Esophagus squamous epithelium (tissue), 5 donors: ENCODE measurements at regions not wholly inside any gene's neighbourhood (a gene's known extent, or its start where the extent isn't known, plus 50 kb on each side); places are given as distances from the start of the nearest gene placed in this dataset.

Experiments
- DNase-seq: peaks from one replicate; lab custom pipeline; 2025; lab: John Stamatoyannopoulos, UW
- H3K27ac ChIP-seq, 4 donors: fragments of 200-600 bp; sonication (generic); one replicate each; pipeline ENCODE4 v1.5.1; 2016 to 2019; ENCODE audit warnings: mild to moderate bottlenecking in 1 of 4
- H3K27me3 ChIP-seq, 4 donors: fragments of 200-600 bp; sonication (generic); 1 replicate in 3 of 4; 2 replicates in 1 of 4; pipeline versions ENCODE4 v1.5.1 to v1.6.0; 2017 to 2021; ENCODE audit warnings: antibody characterized with exemption in 1 of 4
- H3K36me3 ChIP-seq, 3 donors: fragments of 200-600 bp; sonication (generic); one replicate each; pipeline ENCODE4 v1.5.1; 2016 to 2019
- H3K4me1 ChIP-seq, 3 donors: fragments of 200-600 bp; sonication (generic); one replicate each; pipeline ENCODE4 v1.5.1; 2017 to 2019
- H3K4me3 ChIP-seq, 4 donors: fragments of 200-600 bp; sonication (generic); 1 replicate in 3 of 4; 2 replicates in 1 of 4; pipeline ENCODE4 v1.5.1; 2016 to 2019; ENCODE audit warnings: mild to moderate bottlenecking in 2 of 4, moderate library complexity in 1 of 4
- H3K9me3 ChIP-seq, 3 donors: fragments of 200-600 bp; sonication (generic); one replicate each; pipeline ENCODE4 v1.5.1; 2016 to 2019
- CTCF ChIP-seq, 6 experiments: fragments of 450-650 bp in 4 of 6; fragments of 200-600 bp in 2 of 6; sonication (generic) in 2 of 6; IDR thresholded peaks; one replicate each; pipeline ENCODE4 v1.5.1; 2016 to 2019; ENCODE audit warnings: antibody characterized with exemption in 6 of 6, mild to moderate bottlenecking in 4 of 6, moderate library complexity in 4 of 6
- POLR2A ChIP-seq, 4 donors: fragments of 450-650 bp; IDR thresholded peaks; one replicate each; pipeline ENCODE4 v1.6.1; 2017; ENCODE audit warnings: antibody characterized with exemption in 4 of 4, mild to moderate bottlenecking in 4 of 4, moderate library complexity in 3 of 4
- WGBS, 2 donors: methylation state at CpG; one replicate each; pipeline ENCODE4 v1.1.5; 2018; 5-methylcytosine and 5-hydroxymethylcytosine counted together
- intact Hi-C: fragments of 100-400 bp; cut with DNase I; formaldehyde crosslinking; loops from one replicate; pipeline ENCODE4 v1.15.0; 2022
- donor health status: DM: yes; HTN: yes; CAD: no.

GRCh38 chr18:75624869-75625268 lies 197.4 kb upstream of the SMIM21 start:
- DNase-seq: no peak
- Histone ChIP-seq H3K27ac (no peak overlapping the region), H3K27me3 (no peaks in the 10 kb centered on the region), H3K9me3 (no peaks in the 10 kb centered on the region), H3K4me1 (no peaks in the 10 kb centered on the region), H3K36me3 (no peaks in the 10 kb centered on the region), H3K4me3 (no peak overlapping the region)
- intact Hi-C loops: no loop called here
- 83 to 87% methylated on average over 5 of the region's 5 CpGs for WGBS, 2 donors
- TF ChIP-seq POLR2A (IDR thresholded peaks at IDR 0.05) (no peak), CTCF (IDR thresholded peaks at IDR 0.05) (no peak)

GRCh38 chr18:75621818-75622217 lies 194.3 kb upstream of the SMIM21 start:
- H3K27ac ChIP-seq: no peak overlapping the region
- 86 to 94% methylated on average over 13 to 14 of the region's 14 CpGs for WGBS, 2 donors
- no peaks in the 10 kb centered on the region for H3K36me3 ChIP-seq
- H3K27me3 ChIP-seq: no peaks in the 10 kb centered on the region
- intact Hi-C loops: no loop called here
- no peak overlapping the region for H3K4me3 ChIP-seq
- no peaks in the 10 kb centered on the region for H3K4me1 ChIP-seq
- TF ChIP-seq CTCF (IDR thresholded peaks at IDR 0.05) (no peak), POLR2A (IDR thresholded peaks at IDR 0.05) (no peak)
- DNase-seq: no peak
- H3K9me3 ChIP-seq: no peaks in the 10 kb centered on the region

GRCh38 chr18:75618146-75618545 lies 190.6 kb upstream of the SMIM21 start:
- TF ChIP-seq POLR2A (IDR thresholded peaks at IDR 0.05) (no peak), CTCF (IDR thresholded peaks at IDR 0.05) (no peak)
- WGBS, 2 donors: 76 to 86% methylated on average over 4 of the region's 4 CpGs

GRCh38 chr18:75612456-75612855 lies 185.0 kb upstream of the SMIM21 start:
- 24 to 30% methylated on average over 5 of the region's 5 CpGs for WGBS, 2 donors
- Histone ChIP-seq H3K36me3 (no peaks in the 10 kb centered on the region), H3K4me1 (no peaks in the 10 kb centered on the region), H3K27ac (no peak overlapping the region), H3K4me3 (no peak overlapping the region), H3K9me3 (no peaks in the 10 kb centered on the region), H3K27me3 (no peaks in the 10 kb centered on the region)
- TF ChIP-seq CTCF (IDR thresholded peaks at IDR 0.05): no peak
- TF ChIP-seq POLR2A (IDR thresholded peaks at IDR 0.05): no peak
- intact Hi-C loops: no loop called here
- no peak for DNase-seq

More at GRCh38 chr18:75618146-75618545, 190.6 kb upstream of the SMIM21 start:
- no peak for DNase-seq
- intact Hi-C loops: no loop called here
- H3K4me1 ChIP-seq: no peaks in the 10 kb centered on the region
- H3K27me3 ChIP-seq: no peaks in the 10 kb centered on the region
- no peaks in the 10 kb centered on the region for H3K9me3 ChIP-seq
- no peaks in the 10 kb centered on the region for H3K36me3 ChIP-seq
- H3K27ac ChIP-seq: no peak overlapping the region
- no peak overlapping the region for H3K4me3 ChIP-seq

- WGBS, 2 donors: 45 to 50% methylated on average over 2 of the region's 2 CpGs
- DNase-seq: no peak
- Histone ChIP-seq H3K27ac (no peak overlapping the region), H3K4me3 (no peak overlapping the region), H3K9me3 (no peaks in the 10 kb centered on the region), H3K27me3 (no peaks in the 10 kb centered on the region), H3K36me3 (no peaks in the 10 kb centered on the region), H3K4me1 (no peaks in the 10 kb centered on the region)
- TF ChIP-seq CTCF (IDR thresholded peaks at IDR 0.05) (no peak), POLR2A (IDR thresholded peaks at IDR 0.05) (no peak)
- intact Hi-C loops: no loop called here
These were observed 180.2 kb upstream of the SMIM21 start for GRCh38 chr18:75607701-75608100.
